Activated CD4-positive, alpha-beta T cell treated with anti-CD3 and anti-CD28 coated beads for 36 hours (primary cell): ENCODE measurements at regions not wholly inside any gene's neighbourhood (a gene's known extent, or its start where the extent isn't known, plus 50 kb on each side); places are given as distances from the start of the nearest gene placed in this dataset.
"Not testable (repeated sequence)": the region's sequence is repeated elsewhere in the genome, so short reads cannot be mapped to it uniquely, and the experiment has no call there.

ENCODE experiments used
- ATAC-seq: fragments of 200-7000 bp; cut with Tn5 transposase; one replicate; pipeline ENCODE4 v1.10.0; 2021; ENCODE audit warnings: mild to moderate bottlenecking, moderate library complexity
- CTCF ChIA-PET: fragments of 350-600 bp; sonication (Branson Sonifier 250); formaldehyde crosslinking; loops from one replicate; lab custom pipeline; 2021; ENCODE audit warnings: antibody characterized with exemption; lab: Charles Lee
- POLR2A ChIA-PET: fragments of 350-600 bp; sonication (Branson Sonifier 250); formaldehyde crosslinking; loops from one replicate; lab custom pipeline; 2021; ENCODE audit warnings: antibody characterized with exemption, inconsistent platforms; lab: Charles Lee
- DNase-seq: peaks from one replicate; pipeline ENCODE4 v3.0.0-alpha.2; 2020
- H3K27ac Mint-ChIP-seq: one replicate; pipeline ENCODE4 v1.8.0; 2021; ENCODE audit warnings: mixed read lengths
- H3K27me3 Mint-ChIP-seq: one replicate; pipeline ENCODE4 v1.8.0; 2021; ENCODE audit warnings: mixed read lengths
- H3K36me3 Mint-ChIP-seq: one replicate; pipeline ENCODE4 v1.8.0; 2021; ENCODE audit warnings: low read depth, mixed read lengths
- H3K4me1 Mint-ChIP-seq: one replicate; pipeline ENCODE4 v1.8.0; 2021; ENCODE audit warnings: mixed read lengths
- H3K4me3 Mint-ChIP-seq: one replicate; pipeline ENCODE4 v1.8.0; 2021; ENCODE audit warnings: mild to moderate bottlenecking, moderate library complexity, mixed read lengths
- H3K9me3 Mint-ChIP-seq: one replicate; pipeline ENCODE4 v1.8.0; 2021; ENCODE audit warnings: low read depth, mixed read lengths
- intact Hi-C, 2 experiments: fragments of 100-400 bp; cut with DNase I in 1 of 2; cut with micrococcal nuclease in 1 of 2; formaldehyde crosslinking; loops; one replicate each; pipeline versions ENCODE4 v1.14.2 to v1.15.1; 2022 to 2024; cut with DNase I, micrococcal nuclease

- intact Hi-C loops = no loop called here
- ChIA-PET CTCF (interaction anchor here (1.7 kb wide), 1 partner anchor 74 kb away, joined by 4 read pairs; no protein-coding TSS in a partner anchor), POLR2A (no interaction called here)
Measured at GRCh38 chr1:25130895-25131294, 101.4 kb downstream of the SYF2 start.

GRCh38 chr1:25129380-25129779, 102.9 kb downstream of the SYF2 start:
- Mint-ChIP-seq H3K27ac (no peak overlapping the region), H3K4me3 (no peak overlapping the region), H3K27me3 (no peaks in the 10 kb centered on the region), H3K9me3 (no peaks in the 10 kb centered on the region), H3K36me3 (no peaks in the 10 kb centered on the region), H3K4me1 (peaks cover 2% of the 10 kb centered on the region)
- DNase-seq = no peak
- intact Hi-C loops = no loop called here
- no peak for ATAC-seq
- POLR2A ChIA-PET = no interaction called here
- CTCF ChIA-PET = interaction anchor here (0.8 to 2.0 kb wide), 2 partner anchors 10 to 279 kb away, joined by 3 to 8 read pairs; no protein-coding TSS in a partner anchor

More at GRCh38 chr1:25130895-25131294, 101.4 kb downstream of the SYF2 start:
- no peak overlapping the region for H3K4me3 Mint-ChIP-seq
- H3K4me1 Mint-ChIP-seq = peaks cover 2% of the 10 kb centered on the region
- DNase-seq = no peak
- no peaks in the 10 kb centered on the region for H3K9me3 Mint-ChIP-seq
- no peaks in the 10 kb centered on the region for H3K36me3 Mint-ChIP-seq
- no peak for ATAC-seq
- no peak overlapping the region for H3K27ac Mint-ChIP-seq
- no peaks in the 10 kb centered on the region for H3K27me3 Mint-ChIP-seq

- ATAC-seq = peak; percentile 21
- no peaks in the 10 kb centered on the region for H3K36me3 Mint-ChIP-seq
- no peak for DNase-seq
- intact Hi-C loops = no loop called here
- POLR2A ChIA-PET = no interaction called here
- H3K9me3 Mint-ChIP-seq = no peaks in the 10 kb centered on the region
- H3K4me1 Mint-ChIP-seq = peaks cover 6% of the 10 kb centered on the region
- H3K4me3 Mint-ChIP-seq = no peak overlapping the region
- CTCF ChIA-PET = interaction anchor here (0.6 to 2.0 kb wide), 3 partner anchors 9 to 498 kb away, joined by 4 to 8 read pairs (median 4); no protein-coding TSS in a partner anchor
- H3K27ac Mint-ChIP-seq = no peak overlapping the region
- no peaks in the 10 kb centered on the region for H3K27me3 Mint-ChIP-seq
Measured at GRCh38 chr1:25128121-25128621, 104.1 kb downstream of the SYF2 start.

- Mint-ChIP-seq H3K4me1 (peaks cover 10% of the 10 kb centered on the region), H3K4me3 (no peak overlapping the region), H3K27me3 (no peaks in the 10 kb centered on the region), H3K9me3 (no peaks in the 10 kb centered on the region), H3K36me3 (no peaks in the 10 kb centered on the region), H3K27ac (no peak overlapping the region)
- intact Hi-C loops = no loop called here
- DNase-seq (no peak), ATAC-seq (no peak)
- CTCF ChIA-PET = interaction anchor here (1.5 kb wide), 1 partner anchor 79 kb away, joined by 4 read pairs; no protein-coding TSS in a partner anchor
- POLR2A ChIA-PET = no interaction called here
Measured at GRCh38 chr1:25126562-25126961, 105.7 kb downstream of the SYF2 start.

GRCh38 chr1:25123551-25123950, 108.8 kb downstream of the SYF2 start:
- H3K36me3 Mint-ChIP-seq = no peaks in the 10 kb centered on the region
- H3K4me3 Mint-ChIP-seq = no peak overlapping the region
- peak; percentile 52 for DNase-seq
- H3K9me3 Mint-ChIP-seq = no peaks in the 10 kb centered on the region
- H3K4me1 Mint-ChIP-seq = peaks cover 29% of the 10 kb centered on the region
- CTCF ChIA-PET = no interaction called here
- ATAC-seq = peak; percentile 78
- H3K27ac Mint-ChIP-seq = no peak overlapping the region
- POLR2A ChIA-PET = no interaction called here
- H3K27me3 Mint-ChIP-seq = no peaks in the 10 kb centered on the region
- intact Hi-C loops = loop anchor here in 1 of 2 experiments (2.0 kb wide), 1 partner anchor 25 kb away; no protein-coding TSS in a partner anchor

- H3K27me3 Mint-ChIP-seq = no peaks in the 10 kb centered on the region
- POLR2A ChIA-PET = interaction anchor here (0.6 kb wide), 1 partner anchor 13 kb away, joined by 3 read pairs; no protein-coding TSS in a partner anchor
Measured at GRCh38 chr1:25122747-25123146, 109.6 kb downstream of the SYF2 start.

GRCh38 chr1:25120281-25120680, 112.0 kb downstream of the SYF2 start:
- Mint-ChIP-seq H3K27me3 (peaks cover 2% of the 10 kb centered on the region), H3K36me3 (no peaks in the 10 kb centered on the region), H3K27ac (no peak overlapping the region), H3K4me1 (peaks cover 35% of the 10 kb centered on the region), H3K4me3 (no peak overlapping the region), H3K9me3 (no peaks in the 10 kb centered on the region)
- ATAC-seq (no peak), DNase-seq (peak; percentile 38)
- intact Hi-C loops = no loop called here
- ChIA-PET CTCF (interaction anchor here (0.7 to 1.3 kb wide), 6 partner anchors 15 to 371 kb away, joined by 3 to 5 read pairs (median 4); no protein-coding TSS in a partner anchor), POLR2A (no interaction called here)

More at GRCh38 chr1:25122747-25123146, 109.6 kb downstream of the SYF2 start:
- H3K9me3 Mint-ChIP-seq = no peaks in the 10 kb centered on the region
- peaks cover 31% of the 10 kb centered on the region for H3K4me1 Mint-ChIP-seq
- no peak for ATAC-seq
- intact Hi-C loops = loop anchor here in 1 of 2 experiments (2.0 kb wide), 1 partner anchor 26 kb away; no protein-coding TSS in a partner anchor
- no peak for DNase-seq
- no peaks in the 10 kb centered on the region for H3K36me3 Mint-ChIP-seq
- H3K4me3 Mint-ChIP-seq = no peak overlapping the region
- no peak overlapping the region for H3K27ac Mint-ChIP-seq
- CTCF ChIA-PET = interaction anchor here (1.0 kb wide), 2 partner anchors 26 to 212 kb away, joined by 3 read pairs; no protein-coding TSS in a partner anchor

GRCh38 chr1:25118546-25118945, 113.8 kb downstream of the SYF2 start:
- ATAC-seq (peak; percentile 86), DNase-seq (peak; percentile 64)
- Mint-ChIP-seq H3K27ac (peak overlapping the region; percentile 64), H3K9me3 (no peaks in the 10 kb centered on the region), H3K36me3 (no peaks in the 10 kb centered on the region), H3K27me3 (peaks cover 4% of the 10 kb centered on the region), H3K4me3 (no peak overlapping the region), H3K4me1 (peaks cover 34% of the 10 kb centered on the region)
- ChIA-PET POLR2A (interaction anchor here (0.6 to 0.8 kb wide), 4 partner anchors 87 to 468 kb away, joined by 3 to 4 read pairs (median 3); no protein-coding TSS in a partner anchor), CTCF (interaction anchor here (0.6 to 3.7 kb wide), 8 partner anchors 10 to 222 kb away, joined by 3 to 18 read pairs (median 8); no protein-coding TSS in a partner anchor)
- intact Hi-C loops = loop anchor here in 1 of 2 experiments (1.0 to 5.0 kb wide), 2 partner anchors 96 to 151 kb away; no protein-coding TSS in a partner anchor

GRCh38 chr1:25117233-25117823, 115.0 kb downstream of the SYF2 start:
- POLR2A ChIA-PET = no interaction called here
- no peak overlapping the region for H3K27ac Mint-ChIP-seq
- H3K36me3 Mint-ChIP-seq = no peaks in the 10 kb centered on the region
- intact Hi-C loops = loop anchor here in 1 of 2 experiments (1.0 to 5.0 kb wide), 2 partner anchors 88 to 150 kb away; no protein-coding TSS in a partner anchor
- DNase-seq (peak; percentile 70), ATAC-seq (no peak)
- no peak overlapping the region for H3K4me3 Mint-ChIP-seq
- H3K27me3 Mint-ChIP-seq = peaks cover 4% of the 10 kb centered on the region
- H3K9me3 Mint-ChIP-seq = no peaks in the 10 kb centered on the region
- peaks cover 28% of the 10 kb centered on the region for H3K4me1 Mint-ChIP-seq
- CTCF ChIA-PET = interaction anchor here (0.6 to 3.7 kb wide), 12 partner anchors 11 to 552 kb away, joined by 3 to 18 read pairs (median 4); no protein-coding TSS in a partner anchor

- Mint-ChIP-seq H3K9me3 (no peaks in the 10 kb centered on the region), H3K27ac (no peak overlapping the region), H3K4me3 (no peak overlapping the region), H3K27me3 (peaks cover 4% of the 10 kb centered on the region), H3K36me3 (no peaks in the 10 kb centered on the region), H3K4me1 (peaks cover 28% of the 10 kb centered on the region)
- DNase-seq (no peak), ATAC-seq (no peak)
- POLR2A ChIA-PET = no interaction called here
- intact Hi-C loops = loop anchor here in 1 of 2 experiments (1.0 to 5.0 kb wide), 2 partner anchors 88 to 150 kb away; no protein-coding TSS in a partner anchor
- CTCF ChIA-PET = interaction anchor here (0.6 to 3.7 kb wide), 13 partner anchors 11 to 552 kb away, joined by 3 to 18 read pairs (median 4); no protein-coding TSS in a partner anchor
Measured at GRCh38 chr1:25116832-25117231, 115.5 kb downstream of the SYF2 start.

GRCh38 chr1:25116117-25116516, 116.2 kb downstream of the SYF2 start:
- CTCF ChIA-PET = interaction anchor here (0.5 to 3.7 kb wide), 3 partner anchors 15 to 182 kb away, joined by 4 to 17 read pairs (median 4); no protein-coding TSS in a partner anchor
- H3K9me3 Mint-ChIP-seq, H3K27me3 Mint-ChIP-seq, H3K4me3 Mint-ChIP-seq, H3K27ac Mint-ChIP-seq, H3K36me3 Mint-ChIP-seq, POLR2A ChIA-PET, DNase-seq, ATAC-seq: not testable (repeated sequence)
- peaks cover 28% of the 10 kb centered on the region for H3K4me1 Mint-ChIP-seq
- intact Hi-C loops = loop anchor here in 1 of 2 experiments (5.0 kb wide), 1 partner anchor 149 kb away; no protein-coding TSS in a partner anchor
